ENCODE measurements at regions not wholly inside any gene's neighbourhood (a gene's known extent, or its start where the extent isn't known, plus 50 kb on each side); places are given as distances from the start of the nearest gene placed in this dataset.

- Histone ChIP-seq H2AFZ (ENCODE audit: low read length) (no peak overlapping the region), H3K9me3 (ENCODE audit: insufficient read depth, low read depth, low read length) (peaks cover 7% of the 10 kb centered on the region; the same call in 1 of the 2 replicates), H3F3A (ENCODE audit: low read depth) (no peaks in the 10 kb centered on the region), H4K20me1 (ENCODE audit: insufficient read depth, low read length, poor library complexity, severe bottlenecking) (no peaks in the 10 kb centered on the region), H3K4me1 (ENCODE audit: insufficient read depth, low read length, poor library complexity, severe bottlenecking) (no peaks in the 10 kb centered on the region), H3K4me2 (ENCODE audit: low read depth, low read length, poor library complexity, severe bottlenecking) (no peak overlapping the region), H3K79me2 (ENCODE audit: insufficient read depth, low read length) (no peaks in the 10 kb centered on the region), H3K27me3 (ENCODE audit: insufficient read depth, low read length, poor library complexity, severe bottlenecking) (no peaks in the 10 kb centered on the region), H3K9ac (ENCODE audit: low read depth, low read length, poor library complexity, severe bottlenecking) (no peak overlapping the region), H3K9me2 (replicated peaks; ENCODE audit: low read depth, low read length) (no peaks in the 10 kb centered on the region), H3K36me3 (ENCODE audit: insufficient read depth, low read length) (no peaks in the 10 kb centered on the region), H3K4me3 (ENCODE audit: low read length, poor library complexity, severe bottlenecking) (no peak overlapping the region)
- TF ChIP-seq CTCF (conservative IDR thresholded peaks at IDR 0.05; ENCODE audit: low read length) (no peak), EZH2phosphoT487 (IDR thresholded peaks at IDR 0.05; ENCODE audit: borderline replicate concordance) (no peak)
Measured at GRCh38 chr10:85039311-85039710, 710.9 kb downstream of the CCSER2 start.

GRCh38 chr10:85043207-85043606 is 714.8 kb downstream of the CCSER2 start:
- Histone ChIP-seq H3K9me2 (replicated peaks; ENCODE audit: low read depth, low read length) (no peaks in the 10 kb centered on the region), H3K4me2 (ENCODE audit: low read depth, low read length, poor library complexity, severe bottlenecking) (no peak overlapping the region), H3K27me3 (ENCODE audit: insufficient read depth, low read length, poor library complexity, severe bottlenecking) (no peaks in the 10 kb centered on the region), H2AFZ (ENCODE audit: low read length) (no peak overlapping the region), H3F3A (ENCODE audit: low read depth) (no peaks in the 10 kb centered on the region), H3K79me2 (ENCODE audit: insufficient read depth, low read length) (no peaks in the 10 kb centered on the region), H4K20me1 (ENCODE audit: insufficient read depth, low read length, poor library complexity, severe bottlenecking) (no peaks in the 10 kb centered on the region), H3K36me3 (ENCODE audit: insufficient read depth, low read length) (no peaks in the 10 kb centered on the region), H3K9me3 (ENCODE audit: insufficient read depth, low read depth, low read length) (peaks cover 10% of the 10 kb centered on the region; the same call in 1 of the 2 replicates), H3K4me3 (ENCODE audit: low read length, poor library complexity, severe bottlenecking) (no peak overlapping the region), H3K9ac (ENCODE audit: low read depth, low read length, poor library complexity, severe bottlenecking) (no peak overlapping the region), H3K4me1 (ENCODE audit: insufficient read depth, low read length, poor library complexity, severe bottlenecking) (no peaks in the 10 kb centered on the region)
- TF ChIP-seq CTCF (conservative IDR thresholded peaks at IDR 0.05; ENCODE audit: low read length) (no peak), EZH2phosphoT487 (IDR thresholded peaks at IDR 0.05; ENCODE audit: borderline replicate concordance) (no peak)

GRCh38 chr10:85045046-85045445 is 716.7 kb downstream of the CCSER2 start:
- H2AFZ ChIP-seq (ENCODE audit: low read length) = no peak overlapping the region
- no peaks in the 10 kb centered on the region for H3K9me2 ChIP-seq (replicated peaks; ENCODE audit: low read depth, low read length)
- no peaks in the 10 kb centered on the region for H4K20me1 ChIP-seq (ENCODE audit: insufficient read depth, low read length, poor library complexity, severe bottlenecking)
- no peak overlapping the region for H3K4me2 ChIP-seq (ENCODE audit: low read depth, low read length, poor library complexity, severe bottlenecking)
- no peaks in the 10 kb centered on the region for H3K36me3 ChIP-seq (ENCODE audit: insufficient read depth, low read length)
- no peak overlapping the region for H3K4me3 ChIP-seq (ENCODE audit: low read length, poor library complexity, severe bottlenecking)
- no peak overlapping the region for H3K9ac ChIP-seq (ENCODE audit: low read depth, low read length, poor library complexity, severe bottlenecking)
- H3K9me3 ChIP-seq (ENCODE audit: insufficient read depth, low read depth, low read length) = 0 out of 2 replicates have a peak, but pooled peaks cover 3% of the 10 kb centered on the region
- no peaks in the 10 kb centered on the region for H3K27me3 ChIP-seq (ENCODE audit: insufficient read depth, low read length, poor library complexity, severe bottlenecking)
- H3K79me2 ChIP-seq (ENCODE audit: insufficient read depth, low read length) = no peaks in the 10 kb centered on the region
- TF ChIP-seq EZH2phosphoT487 (IDR thresholded peaks at IDR 0.05; ENCODE audit: borderline replicate concordance) (no peak), CTCF (conservative IDR thresholded peaks at IDR 0.05; ENCODE audit: low read length) (no peak)
- no peaks in the 10 kb centered on the region for H3K4me1 ChIP-seq (ENCODE audit: insufficient read depth, low read length, poor library complexity, severe bottlenecking)
- H3F3A ChIP-seq (ENCODE audit: low read depth) = no peaks in the 10 kb centered on the region

All from Loucy (cell line).